D721Med (cell line): ENCODE measurements at regions not wholly inside any gene's neighbourhood (a gene's known extent, or its start where the extent isn't known, plus 50 kb on each side); places are given as distances from the start of the nearest gene placed in this dataset.

ENCODE experiments used
- DNase-seq: peaks from one replicate; pipeline ENCODE4 v3.0.0; 2011; ENCODE audit warnings: low spot score; ENCODE audit not compliant: insufficient read length
- FAIRE-seq: peaks from 2 replicates; lab custom pipeline; 2011; peaks lifted over from hg19 to GRCh38; lab: Jason Lieb, UNC
- TF ChIP-seq, protein P1 (sequence below): IDR thresholded peaks from 2 replicates; pipeline ENCODE4 v1.5.1; 2012; ENCODE audit warnings: mild to moderate bottlenecking, control low read depth; ENCODE audit not compliant: insufficient read depth; ENCODE audit errors: missing control alignments

GRCh38 chr2:176479961-176480360, 210.7 kb downstream of the MTX2 start:
- TF ChIP-seq, protein P1, sequence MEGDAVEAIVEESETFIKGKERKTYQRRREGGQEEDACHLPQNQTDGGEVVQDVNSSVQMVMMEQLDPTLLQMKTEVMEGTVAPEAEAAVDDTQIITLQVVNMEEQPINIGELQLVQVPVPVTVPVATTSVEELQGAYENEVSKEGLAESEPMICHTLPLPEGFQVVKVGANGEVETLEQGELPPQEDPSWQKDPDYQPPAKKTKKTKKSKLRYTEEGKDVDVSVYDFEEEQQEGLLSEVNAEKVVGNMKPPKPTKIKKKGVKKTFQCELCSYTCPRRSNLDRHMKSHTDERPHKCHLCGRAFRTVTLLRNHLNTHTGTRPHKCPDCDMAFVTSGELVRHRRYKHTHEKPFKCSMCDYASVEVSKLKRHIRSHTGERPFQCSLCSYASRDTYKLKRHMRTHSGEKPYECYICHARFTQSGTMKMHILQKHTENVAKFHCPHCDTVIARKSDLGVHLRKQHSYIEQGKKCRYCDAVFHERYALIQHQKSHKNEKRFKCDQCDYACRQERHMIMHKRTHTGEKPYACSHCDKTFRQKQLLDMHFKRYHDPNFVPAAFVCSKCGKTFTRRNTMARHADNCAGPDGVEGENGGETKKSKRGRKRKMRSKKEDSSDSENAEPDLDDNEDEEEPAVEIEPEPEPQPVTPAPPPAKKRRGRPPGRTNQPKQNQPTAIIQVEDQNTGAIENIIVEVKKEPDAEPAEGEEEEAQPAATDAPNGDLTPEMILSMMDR: no peak
- DNase-seq: no peak
- no peak for FAIRE-seq

DNA sequence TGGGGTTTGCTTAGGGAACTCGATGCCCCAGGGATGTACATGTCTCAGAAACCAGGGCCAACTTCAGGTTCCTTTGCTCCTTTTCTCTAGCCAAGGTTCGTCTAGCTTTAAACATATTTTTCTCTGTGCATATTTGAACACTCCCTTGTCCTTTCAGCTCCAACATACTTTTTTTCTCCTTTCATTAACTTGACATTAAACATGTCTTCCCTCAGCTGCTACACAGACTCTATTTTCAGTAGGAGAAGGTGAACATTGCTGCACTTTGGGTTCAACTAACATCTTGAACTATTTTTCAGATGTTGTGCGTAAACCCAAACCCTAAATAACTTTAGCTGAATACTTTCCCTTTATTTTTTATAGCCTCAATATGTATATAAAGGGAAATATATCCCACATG, 212.9 kb downstream of the MTX2 start:
- TF ChIP-seq, protein P1: no peak
- FAIRE-seq (no peak), DNase-seq (no peak)

GRCh38 chr2:176483476-176483875, 214.2 kb downstream of the MTX2 start:
- TF ChIP-seq, protein P1: no peak
- FAIRE-seq: no peak
- DNase-seq: no peak

DNA sequence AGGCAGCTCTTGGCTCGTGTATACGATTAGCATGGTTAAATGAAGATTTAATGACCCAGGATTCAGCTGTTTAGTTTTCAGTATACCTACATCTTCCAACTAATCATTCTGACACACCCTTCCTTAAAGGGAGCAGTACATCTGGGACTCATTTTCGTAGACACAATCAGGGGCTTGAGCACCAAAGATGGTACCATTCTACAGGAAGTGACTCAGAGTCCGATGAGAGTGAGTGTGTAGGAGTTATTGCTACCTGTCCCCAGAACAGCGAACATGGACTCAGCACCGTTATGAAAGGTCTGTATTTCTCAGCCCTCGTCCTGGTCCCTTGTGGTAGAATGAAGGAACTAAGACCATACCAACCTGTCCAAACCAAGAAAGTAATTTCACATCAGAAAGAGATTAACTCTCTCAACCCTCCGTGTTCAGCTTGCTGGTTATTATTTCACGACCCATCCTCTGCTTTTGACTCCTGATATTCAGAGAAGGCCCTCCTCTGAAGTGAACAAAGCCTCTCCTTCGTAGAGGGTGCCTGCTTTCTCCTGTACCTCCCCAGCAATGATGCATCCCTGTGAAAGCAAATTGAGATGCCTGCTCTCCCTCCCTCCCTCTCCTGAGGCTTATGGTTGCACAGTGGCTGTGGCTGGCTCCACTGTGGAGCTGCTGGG, 214.8 kb downstream of the MTX2 start:
- FAIRE-seq (no peak), DNase-seq (no peak)

GRCh38 chr2:176484838-176485237, 215.6 kb downstream of the MTX2 start:
- TF ChIP-seq, protein P1: no peak
- FAIRE-seq (no peak), DNase-seq (no peak)

More for the DNA sequence above, 214.8 kb downstream of the MTX2 start:
- TF ChIP-seq, protein P1: no peak

DNA sequence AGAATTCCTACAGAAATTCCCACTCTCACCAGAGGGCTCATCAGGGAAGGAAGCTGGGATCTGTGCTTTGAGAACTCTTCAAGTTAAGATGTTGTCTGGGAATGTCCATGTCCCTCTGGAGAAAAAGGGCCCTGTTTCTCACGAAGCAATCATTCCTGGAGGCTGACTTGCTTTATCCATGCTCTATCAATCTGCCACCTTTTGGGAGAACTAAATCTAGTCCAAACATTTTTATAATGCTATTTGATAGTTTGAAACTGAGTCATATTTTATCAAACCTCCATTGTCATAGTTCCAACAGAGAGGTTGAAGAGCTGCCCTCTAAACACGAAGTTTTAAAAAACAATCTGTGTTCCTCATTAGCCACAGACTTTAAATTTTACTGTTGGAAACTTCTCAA, 219.2 kb downstream of the MTX2 start:
- TF ChIP-seq, protein P1: no peak
- FAIRE-seq (no peak), DNase-seq (no peak)

DNA sequence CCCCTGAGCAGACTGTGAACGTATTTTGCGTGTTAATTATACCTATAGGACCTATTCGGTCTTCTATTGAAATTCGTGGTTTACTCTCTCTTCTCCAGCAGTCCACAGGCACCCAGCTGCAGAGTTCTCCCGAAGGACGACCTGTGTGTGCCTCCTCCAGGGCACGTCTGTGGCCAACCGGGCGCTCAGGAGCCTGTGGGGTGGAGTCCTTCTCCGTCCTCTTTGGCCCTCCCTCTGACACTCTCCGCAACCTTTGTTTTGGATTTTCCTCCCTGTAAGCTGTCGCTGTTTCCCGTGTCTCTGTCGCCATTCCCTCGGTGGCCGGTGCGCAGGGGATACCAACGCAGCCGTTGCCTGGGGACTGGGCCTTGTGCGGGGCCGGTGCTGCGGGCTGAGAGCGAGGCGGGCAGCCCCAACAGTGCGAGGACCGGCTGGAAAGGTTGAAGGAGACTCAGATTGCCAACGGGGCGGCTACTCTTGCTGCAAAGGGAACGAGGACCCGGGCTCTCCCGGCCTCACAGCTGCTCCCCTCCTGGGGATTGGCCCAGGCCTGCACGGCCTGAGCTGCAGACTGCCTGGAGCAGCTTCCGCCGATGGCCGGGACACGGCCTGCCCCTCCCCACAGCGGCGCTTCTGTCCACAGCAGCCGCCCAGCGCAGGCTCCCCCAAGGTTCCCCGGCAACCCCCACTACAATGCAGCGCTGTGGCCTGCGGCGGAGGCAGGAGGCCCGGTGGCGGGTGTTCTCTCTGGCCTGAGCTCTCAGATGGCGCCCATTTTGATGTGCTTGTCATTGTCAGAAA, 221.0 kb downstream of the MTX2 start:
- TF ChIP-seq, protein P1: no peak
- FAIRE-seq (no peak), DNase-seq (no peak)
